Ascending aorta (tissue), 2 donors: ENCODE measurements at regions not wholly inside any gene's neighbourhood (a gene's known extent, or its start where the extent isn't known, plus 50 kb on each side); places are given as distances from the start of the nearest gene placed in this dataset.

ENCODE experiments used
- DNase-seq, 2 donors: peaks; one replicate each; pipeline ENCODE4 v3.0.0-alpha.2; 2019; ENCODE audit warnings: low spot score in 2 of 2
- H3K27ac ChIP-seq, 2 donors: fragments of 200-600 bp; sonication (generic); one replicate each; pipeline ENCODE4 v1.5.1; 2016 to 2017; ENCODE audit warnings: mild to moderate bottlenecking in 1 of 2
- H3K27me3 ChIP-seq: fragments of 200-600 bp; sonication (generic); one replicate; pipeline ENCODE4 v1.5.1; 2017
- H3K36me3 ChIP-seq, 2 donors: fragments of 200-600 bp; sonication (generic); one replicate each; pipeline ENCODE4 v1.5.1; 2016
- H3K4me1 ChIP-seq, 2 donors: fragments of 200-600 bp; sonication (generic); one replicate each; pipeline ENCODE4 v1.5.1; 2016 to 2017; ENCODE audit warnings: mild to moderate bottlenecking in 1 of 2
- H3K4me3 ChIP-seq, 2 donors: fragments of 200-600 bp; sonication (generic); one replicate each; pipeline ENCODE4 v1.5.1; 2016 to 2017; ENCODE audit warnings: mild to moderate bottlenecking in 1 of 2
- H3K9me3 ChIP-seq, 2 donors: fragments of 200-600 bp; sonication (generic); one replicate each; pipeline ENCODE4 v1.5.1; 2016
- CTCF ChIP-seq, 3 experiments: fragments of 200-600 bp in 2 of 3; fragments of 450-650 bp in 1 of 3; sonication (generic) in 2 of 3; IDR thresholded peaks; one replicate each; pipeline ENCODE4 v1.5.1; 2016 to 2019; ENCODE audit warnings: antibody characterized with exemption in 3 of 3, mild to moderate bottlenecking in 1 of 3, moderate library complexity in 1 of 3
- intact Hi-C: fragments of 100-400 bp; cut with DNase I; formaldehyde crosslinking; loops from one replicate; pipeline ENCODE4 v1.15.1; 2023

- intact Hi-C loops = no loop called here
- H3K36me3 ChIP-seq = no peaks in the 10 kb centered on the region
- H3K27ac ChIP-seq = no peak overlapping the region
- no peaks in the 10 kb centered on the region for H3K9me3 ChIP-seq
- H3K27me3 ChIP-seq = no peaks in the 10 kb centered on the region
- no peak for TF ChIP-seq CTCF (IDR thresholded peaks at IDR 0.05)
- H3K4me3 ChIP-seq = no peak overlapping the region
- H3K4me1 ChIP-seq = no peaks in the 10 kb centered on the region
- no peak for DNase-seq
Observed at GRCh38 chr2:226529556-226529955, 270.1 kb downstream of the IRS1 start.

- Histone ChIP-seq H3K4me3 (no peak overlapping the region), H3K27ac (no peak overlapping the region), H3K9me3 (no peaks in the 10 kb centered on the region), H3K27me3 (no peaks in the 10 kb centered on the region), H3K4me1 (no peaks in the 10 kb centered on the region), H3K36me3 (no peaks in the 10 kb centered on the region)
- intact Hi-C loops = no loop called here
- no peak for DNase-seq
- no peak for TF ChIP-seq CTCF (IDR thresholded peaks at IDR 0.05)
Observed at GRCh38 chr2:226526716-226527115, 272.9 kb downstream of the IRS1 start.

GRCh38 chr2:226524381-226524843 is 275.2 kb downstream of the IRS1 start:
- H3K36me3 ChIP-seq = no peaks in the 10 kb centered on the region
- no peak overlapping the region for H3K27ac ChIP-seq
- H3K4me3 ChIP-seq = no peak overlapping the region
- TF ChIP-seq CTCF (IDR thresholded peaks at IDR 0.05) = no peak
- no peaks in the 10 kb centered on the region for H3K9me3 ChIP-seq
- intact Hi-C loops = no loop called here
- no peaks in the 10 kb centered on the region for H3K4me1 ChIP-seq
- H3K27me3 ChIP-seq = no peaks in the 10 kb centered on the region
- no peak for DNase-seq

GRCh38 chr2:226520723-226521122 is 278.9 kb downstream of the IRS1 start:
- no peaks in the 10 kb centered on the region for H3K4me1 ChIP-seq
- H3K4me3 ChIP-seq = no peak overlapping the region
- no peaks in the 10 kb centered on the region for H3K36me3 ChIP-seq
- intact Hi-C loops = no loop called here
- no peak for DNase-seq
- H3K27ac ChIP-seq = no peak overlapping the region
- TF ChIP-seq CTCF (IDR thresholded peaks at IDR 0.05) = no peak
- no peaks in the 10 kb centered on the region for H3K27me3 ChIP-seq
- H3K9me3 ChIP-seq = no peaks in the 10 kb centered on the region

GRCh38 chr2:226515344-226516055 is 284.1 kb downstream of the IRS1 start:
- TF ChIP-seq CTCF (IDR thresholded peaks at IDR 0.05) = no peak
- H3K4me3 ChIP-seq = no peak overlapping the region
- DNase-seq = no peak
- H3K27ac ChIP-seq = no peak overlapping the region
- no peaks in the 10 kb centered on the region for H3K9me3 ChIP-seq
- no peaks in the 10 kb centered on the region for H3K4me1 ChIP-seq
- H3K36me3 ChIP-seq = no peaks in the 10 kb centered on the region
- intact Hi-C loops = no loop called here
- H3K27me3 ChIP-seq = no peaks in the 10 kb centered on the region

- Histone ChIP-seq H3K4me1 (no peaks in the 10 kb centered on the region), H3K4me3 (no peak overlapping the region), H3K27ac (no peak overlapping the region), H3K9me3 (no peaks in the 10 kb centered on the region), H3K27me3 (no peaks in the 10 kb centered on the region), H3K36me3 (no peaks in the 10 kb centered on the region)
- intact Hi-C loops = no loop called here
- TF ChIP-seq CTCF (IDR thresholded peaks at IDR 0.05) = no peak
- DNase-seq = no peak
Observed at GRCh38 chr2:226514895-226515294, 284.7 kb downstream of the IRS1 start.
